DMS153 treated with DMSO at 0.1 percent for 48 hours (cell line): ENCODE measurements at regions not wholly inside any gene's neighbourhood (a gene's known extent, or its start where the extent isn't known, plus 50 kb on each side); places are given as distances from the start of the nearest gene placed in this dataset.

Experiments used
- DNase-seq: peaks from one replicate; lab custom pipeline; 2025; ENCODE audit not compliant: unreplicated experiment; lab: John Stamatoyannopoulos, UW

DNA sequence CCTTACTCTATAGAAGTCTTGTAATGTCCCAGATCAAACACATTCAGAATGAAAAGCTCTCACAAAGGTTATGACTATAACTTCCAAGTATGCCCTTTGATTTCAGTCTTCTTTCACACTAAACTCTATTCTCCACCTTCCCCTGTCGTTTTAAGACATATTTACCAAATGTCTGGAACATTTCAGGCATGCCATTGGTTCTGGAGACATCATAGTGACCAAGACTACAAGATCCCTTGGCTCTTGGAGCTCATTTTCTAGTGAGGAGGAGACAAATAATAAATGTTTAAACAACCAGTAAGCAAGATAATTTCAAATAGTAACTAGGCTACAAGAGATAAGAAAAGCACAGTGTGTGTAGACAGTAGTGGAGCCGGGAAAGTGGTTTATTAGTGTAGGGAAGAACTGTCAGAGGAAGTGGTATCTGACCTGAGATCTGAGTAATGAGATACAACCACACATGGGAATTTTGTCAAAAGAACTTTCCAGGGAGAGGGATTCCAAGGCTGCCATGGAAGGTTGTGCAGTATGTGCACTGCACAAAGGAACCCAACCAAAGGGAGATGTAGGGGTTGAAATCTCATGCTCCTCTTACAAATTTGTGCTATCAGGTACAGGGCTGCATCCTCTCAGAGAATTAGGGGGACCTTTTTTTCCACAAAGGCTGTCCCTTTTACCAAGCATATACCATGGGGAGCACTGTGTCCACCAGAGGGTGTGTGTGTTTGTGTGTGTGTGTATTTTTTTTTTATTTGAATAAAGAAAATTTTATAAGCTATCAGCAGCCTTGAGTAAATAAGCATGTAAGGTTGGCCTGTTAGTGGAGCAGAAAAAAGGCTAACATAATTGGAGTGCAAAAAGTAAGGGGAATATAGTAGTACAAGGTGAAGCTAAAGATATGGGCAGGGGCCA lies 1279.1 kb upstream of the WWC1 start:
- no peak for DNase-seq

DNA sequence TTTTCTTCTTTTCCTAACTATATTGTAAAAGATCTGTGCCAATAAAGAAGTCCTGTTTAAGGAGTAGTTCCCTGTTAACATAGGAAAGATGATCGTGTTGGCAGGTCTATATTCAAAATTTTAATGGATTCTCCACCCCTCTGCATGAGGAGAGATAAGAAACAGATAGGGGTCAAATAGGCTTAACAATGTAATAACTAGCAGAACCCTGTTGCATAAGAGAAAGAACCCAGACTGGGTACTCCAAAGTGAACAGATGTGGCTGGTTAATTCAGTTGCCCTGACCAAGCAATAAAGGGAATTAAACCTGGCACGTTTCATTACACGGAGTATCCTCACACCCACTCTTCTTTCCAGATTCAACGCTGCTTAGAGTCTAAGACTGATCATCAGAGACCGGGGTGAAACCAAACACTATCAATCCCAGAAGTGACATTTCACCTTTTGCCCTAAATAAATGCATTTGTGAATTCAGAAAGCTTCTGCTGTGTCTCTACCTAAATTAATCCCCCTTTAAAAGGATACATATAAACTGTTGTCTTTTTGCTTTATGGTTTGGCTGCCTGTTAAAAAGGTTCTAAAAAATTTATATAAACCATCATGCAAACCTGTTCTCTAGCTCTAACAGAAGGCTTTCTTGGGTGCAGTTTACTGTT lies 1276.9 kb upstream of the WWC1 start:
- no peak for DNase-seq

DNA sequence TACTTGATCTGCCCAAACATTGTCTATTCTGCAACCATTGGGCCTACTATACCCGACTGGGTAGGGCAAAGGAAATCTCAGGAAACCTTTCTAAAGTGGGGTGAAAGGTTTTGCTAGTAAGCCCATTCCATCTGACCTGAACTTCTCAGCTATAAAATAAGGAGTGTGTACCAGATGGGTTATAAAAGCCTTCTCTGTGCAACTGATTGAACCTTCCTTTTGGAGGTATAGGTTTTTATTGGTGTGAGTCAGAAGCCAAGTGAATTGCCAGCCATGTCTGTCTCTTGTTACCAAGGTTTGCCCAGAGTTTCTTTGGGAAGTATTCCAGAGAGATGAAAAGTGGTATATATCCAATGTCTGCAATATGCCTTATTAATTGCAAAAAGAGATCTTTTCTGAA lies 1271.0 kb upstream of the WWC1 start:
- no peak for DNase-seq

DNA sequence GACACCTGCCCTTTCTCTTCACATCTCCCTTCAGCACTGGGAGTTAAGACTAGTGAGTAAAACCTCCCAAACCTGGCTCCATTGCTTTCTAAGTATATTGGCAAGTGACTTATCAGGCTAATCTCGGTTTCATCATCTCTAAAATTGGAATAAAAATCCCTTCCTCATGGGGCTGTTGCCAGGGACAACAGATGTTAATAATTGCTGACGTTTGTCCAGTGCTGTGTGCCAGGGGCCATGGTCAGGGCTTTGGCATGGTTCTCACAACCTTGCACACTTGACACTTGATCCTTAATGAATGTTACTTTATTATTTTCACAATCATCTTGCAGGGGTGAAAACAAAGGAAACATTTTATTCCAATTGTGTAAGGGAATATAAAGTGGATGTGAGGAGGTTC lies 1262.0 kb upstream of the WWC1 start:
- no peak for DNase-seq

DNA sequence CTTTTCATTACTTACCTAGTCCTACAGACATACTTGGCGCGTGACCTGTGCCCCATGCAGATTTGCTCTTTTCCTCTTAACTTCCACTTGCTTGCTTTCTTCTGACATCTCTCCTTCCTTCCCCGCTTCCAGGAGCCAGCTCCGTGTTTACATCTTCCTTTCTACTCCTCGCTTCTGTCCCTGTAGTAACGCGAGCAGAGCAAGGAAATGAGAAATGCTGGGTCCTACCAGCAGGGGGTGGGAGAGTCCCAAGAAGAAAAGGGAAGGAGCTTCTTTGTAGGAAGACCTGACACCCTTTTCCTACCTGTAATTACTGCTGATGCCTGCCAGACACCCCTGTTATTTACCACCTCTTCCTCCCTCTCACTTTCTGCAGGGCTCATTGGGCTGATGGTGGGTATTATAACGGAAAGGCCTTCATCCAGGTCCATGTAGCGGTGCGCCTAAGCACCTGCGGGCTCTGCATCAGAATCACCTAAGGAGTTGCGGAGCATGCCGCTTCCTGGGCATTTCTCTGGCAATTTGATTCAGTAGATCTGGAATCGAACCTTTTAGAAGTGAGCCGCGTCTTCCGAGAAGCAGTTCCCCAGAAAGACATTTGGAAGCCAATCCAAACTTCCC lies 1260.8 kb upstream of the WWC1 start:
- DNase-seq = no peak

DNA sequence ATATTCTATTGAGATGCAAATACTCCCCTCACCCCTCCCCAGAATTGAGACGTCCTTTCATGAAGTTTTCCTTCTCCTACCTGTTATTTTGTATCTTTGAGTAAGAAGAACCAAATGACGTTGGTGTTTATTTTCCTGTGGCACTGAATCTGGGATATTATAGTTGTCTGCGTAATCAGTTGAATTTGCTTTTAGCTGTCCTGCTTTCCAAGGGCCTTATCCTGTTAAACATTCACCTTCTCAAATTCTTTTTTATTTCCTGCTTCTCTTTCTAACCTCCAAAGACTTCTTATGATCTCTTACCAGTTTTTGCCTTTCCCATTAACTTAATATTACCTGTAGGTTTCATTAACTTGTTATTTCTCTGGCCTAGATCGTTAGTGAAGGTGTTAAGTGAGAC lies 1254.9 kb upstream of the WWC1 start:
- DNase-seq = no peak

DNA sequence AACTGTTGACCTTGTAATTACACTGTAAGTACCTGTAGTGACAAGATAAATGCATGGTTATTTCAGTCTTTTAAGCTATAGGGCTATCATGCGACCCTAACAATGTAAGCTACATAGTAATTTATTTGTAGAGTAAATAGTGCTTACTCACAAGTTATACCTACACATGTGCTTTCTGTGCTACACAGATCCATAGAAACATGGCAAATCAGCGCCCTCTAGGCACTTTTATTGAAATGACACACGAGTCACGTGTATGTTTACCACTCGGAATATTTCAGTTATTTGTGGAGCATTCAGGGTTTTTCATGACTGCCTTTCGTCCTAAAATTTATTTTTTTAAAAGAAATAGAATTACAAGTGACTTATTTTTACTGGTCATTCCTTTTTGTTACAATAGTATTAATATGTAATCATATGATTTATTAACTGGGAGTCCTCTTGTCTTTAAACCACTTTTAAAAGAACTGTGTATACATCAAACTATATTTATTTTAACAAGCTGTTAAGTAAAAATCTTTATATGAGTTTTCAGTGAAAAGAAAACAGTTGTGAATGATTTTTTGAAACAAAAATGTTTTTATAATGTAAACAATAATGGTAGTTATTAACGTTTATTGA lies 1242.3 kb upstream of the WWC1 start:
- peak; percentile 28 for DNase-seq

DNA sequence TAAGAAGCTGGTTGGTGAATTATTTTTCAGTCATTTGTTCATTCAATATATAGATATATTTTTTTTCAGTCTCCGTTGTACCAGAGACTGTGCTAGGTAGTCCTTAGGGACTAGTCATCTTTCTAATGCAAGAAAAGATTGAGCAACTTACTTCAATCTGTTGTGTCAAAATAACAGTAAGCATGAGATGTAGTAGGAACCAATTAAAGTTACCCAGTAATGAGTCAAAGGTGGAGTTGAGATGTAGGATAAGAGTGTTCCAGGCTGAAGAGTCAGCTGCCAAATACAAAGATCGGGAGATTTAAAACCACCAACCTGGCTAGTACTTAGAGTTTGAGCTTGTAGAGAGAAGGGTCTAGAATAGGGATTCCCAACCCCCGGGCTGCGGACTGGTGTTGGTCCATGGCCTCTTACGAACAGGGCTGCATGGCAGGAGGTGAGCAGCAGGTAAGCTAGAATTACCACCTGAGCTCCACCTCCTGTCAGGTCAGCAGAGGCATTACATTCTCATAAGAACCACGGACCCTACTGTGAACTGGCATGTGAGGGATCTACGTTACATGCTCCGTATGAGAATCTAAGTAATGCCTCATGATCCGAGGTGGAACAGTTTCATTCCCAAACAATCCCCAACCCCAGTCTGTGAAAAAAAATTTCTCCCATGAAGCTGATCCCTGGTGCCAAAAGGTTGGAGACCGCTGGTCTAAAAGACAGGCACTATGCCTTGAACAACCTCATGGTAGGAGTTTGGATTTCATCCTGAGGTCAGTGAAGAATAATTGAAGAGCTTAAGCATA lies 1241.5 kb upstream of the WWC1 start:
- no peak for DNase-seq

DNA sequence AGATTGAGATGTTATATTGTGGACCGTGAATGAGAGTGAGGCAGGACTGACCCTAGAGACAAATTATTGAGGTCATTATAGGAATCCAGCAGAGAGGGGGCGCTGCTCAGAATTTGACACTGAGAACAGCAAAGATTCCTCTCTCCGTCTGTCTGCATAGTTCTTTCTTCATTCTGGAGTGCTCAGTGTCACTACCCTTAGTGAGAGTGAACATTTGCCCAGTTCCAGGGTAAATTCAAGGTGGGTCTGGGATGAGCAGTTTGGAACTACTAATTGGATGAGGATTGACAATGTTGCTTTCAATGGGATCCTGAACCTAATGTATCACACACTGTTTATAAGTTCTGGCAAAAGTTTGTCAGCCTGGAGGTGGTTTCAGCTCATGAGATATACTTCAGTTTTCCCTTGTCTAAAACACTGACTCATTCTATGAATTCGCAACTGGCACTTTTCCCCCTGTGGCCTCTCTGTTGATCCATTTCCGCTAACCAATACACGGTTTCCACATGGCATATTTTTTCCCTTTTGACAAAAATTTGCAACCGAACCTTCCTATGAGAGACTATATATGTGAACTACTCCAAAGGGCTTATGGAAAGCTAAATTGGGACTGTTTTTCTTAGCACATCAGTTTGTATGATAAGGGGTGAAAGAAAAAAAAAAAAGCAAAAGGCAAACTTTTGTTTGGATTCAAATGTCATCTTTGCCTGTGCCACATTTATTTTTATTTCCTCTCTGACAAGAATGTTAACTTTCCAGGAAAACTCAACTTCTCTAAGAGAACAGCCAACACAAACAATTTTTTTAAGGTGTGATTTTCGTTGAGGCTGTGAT lies 1240.7 kb upstream of the WWC1 start:
- DNase-seq = no peak

DNA sequence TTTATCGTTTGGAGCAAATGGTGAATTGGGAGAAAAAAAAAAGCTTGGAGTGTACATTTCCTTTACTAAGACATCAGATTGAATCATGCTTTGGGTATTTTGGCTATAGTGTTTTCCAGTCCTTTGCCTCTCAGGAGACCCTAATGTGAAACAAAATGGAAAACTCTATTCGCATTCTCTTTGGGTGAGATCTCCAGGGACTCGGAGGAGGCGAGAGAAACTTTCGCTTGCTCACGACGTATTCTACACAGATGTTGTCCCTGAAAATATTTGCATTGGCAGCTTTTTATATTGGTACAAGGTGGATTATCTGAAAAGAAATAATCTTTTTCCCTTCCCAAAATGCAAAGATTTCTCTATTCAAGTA lies 1240.1 kb upstream of the WWC1 start:
- DNase-seq = no peak

DNA sequence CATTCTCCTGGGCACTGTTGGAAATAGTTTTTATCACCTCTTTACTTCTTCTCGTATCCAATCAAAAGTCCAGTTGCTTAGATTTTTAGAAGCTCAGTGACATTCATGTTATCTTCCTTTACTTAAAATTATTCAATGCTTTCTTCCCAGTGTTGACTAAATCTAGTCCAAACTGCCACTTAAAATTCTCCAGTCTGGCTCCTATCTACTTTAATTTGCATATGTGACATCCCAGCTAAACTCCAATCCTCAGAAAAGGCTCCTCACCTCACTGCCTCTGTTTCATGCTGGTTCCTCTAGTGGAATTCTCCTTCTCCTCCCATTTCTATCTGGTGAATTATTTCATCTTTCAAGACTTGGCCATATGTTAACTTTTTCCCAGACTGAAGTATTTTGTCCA lies 1238.7 kb upstream of the WWC1 start:
- no peak for DNase-seq

DNA sequence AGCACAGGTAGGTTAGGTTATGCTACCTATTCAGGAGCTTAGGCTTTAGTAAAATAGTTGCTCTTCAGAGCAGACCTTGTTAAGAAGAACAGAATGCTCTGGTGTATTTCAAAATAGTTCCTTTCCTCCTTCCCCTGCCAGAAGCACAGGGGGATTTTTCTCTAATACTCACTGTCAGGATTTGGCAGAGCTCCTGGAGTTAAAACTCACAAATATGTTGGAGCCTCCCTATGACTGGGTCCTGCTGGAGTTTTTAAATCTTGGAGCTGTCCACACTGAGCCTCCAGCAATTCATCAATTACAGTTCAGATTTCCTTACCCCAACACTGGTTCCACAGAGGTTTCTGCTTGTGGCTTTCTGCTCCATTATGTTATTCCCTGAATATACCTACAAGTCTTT lies 1233.8 kb upstream of the WWC1 start:
- DNase-seq = no peak

DNA sequence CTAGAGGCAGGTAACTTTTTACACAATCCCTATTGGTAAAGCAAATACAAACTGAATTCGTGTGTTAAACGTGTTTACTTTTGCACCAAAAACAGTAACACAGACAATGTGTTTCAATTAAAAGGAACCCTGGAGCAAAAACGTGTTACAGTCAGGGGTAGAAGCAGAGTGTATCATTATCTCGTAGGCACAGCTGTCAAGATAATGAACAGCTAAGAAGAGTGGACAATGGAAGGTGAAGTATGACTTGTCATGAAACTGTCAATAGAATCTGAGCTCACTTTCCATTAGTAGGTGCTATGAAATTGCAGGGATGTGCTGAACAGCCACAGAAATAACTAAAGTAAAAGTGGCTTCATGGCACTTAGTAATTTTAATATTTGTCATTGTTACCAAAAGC lies 1229.8 kb upstream of the WWC1 start:
- DNase-seq = no peak

DNA sequence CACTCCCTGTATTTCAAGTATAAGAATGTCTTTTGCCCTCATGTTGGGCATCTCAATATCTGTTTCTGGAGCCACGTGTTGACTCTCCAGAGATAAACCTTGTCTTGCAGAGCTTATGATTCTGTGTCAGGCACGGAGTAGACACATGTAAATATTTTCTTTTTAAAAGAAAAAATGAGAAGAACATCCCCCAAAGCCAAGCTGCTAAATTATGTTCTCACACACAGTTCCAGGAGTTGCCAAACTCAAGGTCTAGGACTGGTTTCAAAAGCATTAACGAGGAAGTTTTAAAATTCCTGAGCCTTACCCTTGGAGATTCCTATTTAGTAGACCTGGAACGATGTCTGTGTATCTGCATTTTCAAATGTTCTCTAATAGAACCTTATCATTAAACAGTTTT lies 1228.3 kb upstream of the WWC1 start:
- DNase-seq = no peak

DNA sequence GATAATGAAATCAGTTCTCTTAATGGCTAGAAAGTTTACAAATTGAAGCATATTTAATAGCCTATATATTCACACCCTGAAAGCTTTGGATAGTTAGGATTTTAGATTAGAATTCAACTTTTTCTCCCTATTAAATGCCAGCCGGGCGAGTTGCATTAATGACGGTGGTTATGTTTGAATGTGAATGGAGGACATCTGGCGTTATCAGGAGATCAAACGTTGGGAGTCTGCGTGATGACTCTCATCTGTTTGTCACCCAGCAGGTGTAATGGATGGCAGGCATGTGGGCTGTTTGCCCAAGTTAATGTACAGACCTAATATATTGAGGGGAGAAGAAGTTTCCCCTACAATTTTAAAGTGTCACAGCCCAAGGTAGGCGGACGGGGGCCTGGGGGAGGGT lies 1227.7 kb upstream of the WWC1 start:
- no peak for DNase-seq

DNA sequence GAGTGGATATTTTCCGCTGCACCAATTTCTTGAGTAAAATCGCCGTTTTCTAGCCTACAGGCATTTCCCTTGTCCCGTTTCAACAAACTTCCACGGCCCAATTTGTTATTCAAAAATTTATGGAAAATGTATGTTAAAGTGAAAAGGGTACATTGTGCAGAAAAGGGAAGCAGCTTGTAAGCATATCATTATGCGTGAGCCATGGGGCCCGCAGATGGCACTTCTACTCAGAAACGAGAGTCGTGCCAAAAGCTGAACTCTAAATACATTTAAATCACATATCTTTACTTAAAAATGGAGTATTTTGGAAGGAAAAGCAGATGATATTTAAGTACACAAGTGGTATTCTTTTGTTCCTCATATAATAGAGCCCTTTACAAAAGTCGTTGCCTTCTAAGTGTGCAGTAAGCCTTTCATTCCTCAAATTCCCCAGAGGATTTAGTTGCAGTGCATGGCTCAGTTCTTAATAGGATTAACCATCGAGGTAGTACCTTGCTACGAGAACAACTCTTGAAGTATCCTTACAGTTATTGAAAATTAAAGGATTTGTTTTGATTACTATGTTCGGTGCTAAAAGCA lies 1227.2 kb upstream of the WWC1 start:
- no peak for DNase-seq

DNA sequence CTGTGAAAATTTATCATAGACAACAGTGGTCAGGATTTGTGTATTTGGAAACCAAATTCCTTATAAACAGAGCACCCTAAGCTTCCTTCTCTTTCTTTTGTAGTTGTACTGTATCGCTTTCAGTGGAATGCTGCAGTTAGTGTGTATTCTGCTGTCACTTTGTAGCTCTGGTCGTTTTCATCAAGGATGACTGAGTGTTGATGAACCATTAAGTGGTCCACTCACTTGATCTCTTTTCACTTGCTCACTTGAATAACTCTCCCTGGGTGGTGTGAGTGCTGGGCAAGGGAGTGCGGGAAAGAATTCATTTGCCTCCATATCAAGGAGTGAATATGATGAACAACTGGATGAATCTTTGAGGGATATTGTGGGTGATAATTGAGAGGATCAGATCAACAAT lies 1225.7 kb upstream of the WWC1 start:
- DNase-seq = no peak

DNA sequence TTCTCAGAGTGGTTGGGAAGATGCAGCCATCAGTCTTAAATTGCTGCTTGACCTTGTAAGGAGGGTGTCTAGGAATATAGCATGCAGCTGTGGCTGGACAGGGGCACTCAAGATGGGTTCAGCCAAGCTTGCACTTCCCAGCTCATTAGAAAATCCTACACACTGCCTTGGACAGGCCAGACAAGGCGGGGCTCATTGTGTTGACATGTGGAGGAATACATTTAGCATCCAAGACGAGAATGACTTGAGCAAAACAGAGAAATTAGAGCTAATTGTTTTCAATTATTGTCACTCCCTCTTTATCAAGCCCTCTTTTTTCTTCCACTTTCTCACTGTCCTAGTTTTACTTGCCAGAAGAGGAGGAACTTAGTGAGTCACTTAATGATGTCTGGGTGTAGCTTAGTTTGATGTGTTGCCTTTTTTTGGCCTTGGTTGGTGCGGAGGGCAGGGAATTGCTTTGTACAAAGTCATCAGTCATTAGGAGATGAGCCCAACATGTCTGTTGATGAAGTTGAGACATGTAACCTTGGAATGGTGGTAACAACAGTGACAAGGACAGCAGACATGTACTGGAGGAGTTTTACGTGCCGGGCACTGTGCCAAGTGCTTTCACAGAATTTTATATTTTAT lies 1219.3 kb upstream of the WWC1 start:
- no peak for DNase-seq

DNA sequence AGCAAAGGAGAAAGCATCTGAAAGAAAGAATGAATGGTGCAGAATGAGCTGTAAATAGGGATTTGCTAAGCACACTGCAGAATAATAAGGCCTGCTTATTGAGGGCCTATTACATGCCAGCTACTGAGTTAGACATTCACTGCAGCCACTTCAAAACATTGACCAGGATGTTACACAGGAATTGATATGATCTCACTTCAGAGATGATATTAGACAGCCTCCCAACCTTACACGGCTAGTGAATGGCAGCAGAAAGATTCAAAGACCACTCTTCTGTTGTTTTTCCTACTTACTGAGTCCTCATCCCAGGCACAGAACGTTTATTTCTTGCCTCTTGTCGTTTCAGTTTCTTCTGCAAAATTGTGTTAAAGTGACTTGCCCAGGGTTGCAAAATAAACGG lies 1209.9 kb upstream of the WWC1 start:
- DNase-seq = no peak
